NCI-H69 (cell line): ENCODE measurements at regions not wholly inside any gene's neighbourhood (a gene's known extent, or its start where the extent isn't known, plus 50 kb on each side); places are given as distances from the start of the nearest gene placed in this dataset.

Experiments used
- DNase-seq: peaks from one replicate; lab custom pipeline; 2025; lab: John Stamatoyannopoulos, UW

DNA sequence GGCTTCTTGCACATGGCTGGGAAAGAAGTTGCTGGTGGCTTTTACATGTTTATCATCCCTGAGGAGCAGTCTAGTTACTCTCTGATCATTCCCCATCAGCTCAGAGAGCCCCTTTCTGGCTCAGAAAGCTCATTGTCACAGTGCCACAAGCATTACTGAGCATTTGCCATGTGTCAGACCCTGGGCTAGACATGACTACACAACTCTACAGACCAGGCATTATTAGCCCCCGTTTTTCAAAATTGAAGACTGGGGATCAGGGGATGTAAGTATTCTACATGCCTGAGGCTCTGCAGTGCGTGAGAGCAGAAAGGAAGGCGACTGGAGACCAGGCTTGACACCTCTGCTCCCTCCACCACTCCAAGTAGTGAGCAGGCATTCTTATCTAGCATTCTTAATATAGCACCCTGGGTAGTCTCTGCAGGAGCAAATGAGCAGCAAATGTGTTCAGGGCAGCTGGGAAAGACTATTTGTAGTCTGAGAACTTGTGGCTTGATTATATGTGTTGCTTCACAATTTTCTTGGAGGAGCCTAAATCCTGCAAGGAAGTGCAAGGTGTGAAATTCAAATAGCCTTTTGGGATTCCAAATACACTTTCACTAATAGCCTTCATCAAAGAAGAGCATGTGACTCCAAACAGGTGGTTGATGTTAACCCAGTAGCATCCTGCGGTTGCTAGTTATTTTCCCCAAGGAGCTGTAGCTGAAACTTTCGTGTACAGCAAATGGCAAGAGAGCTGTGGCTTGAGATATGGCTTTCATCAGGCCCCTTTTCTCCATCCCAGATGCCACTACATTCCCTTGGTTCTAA, 143.2 kb downstream of the DDX1 start:
- DNase-seq, result no peak

DNA sequence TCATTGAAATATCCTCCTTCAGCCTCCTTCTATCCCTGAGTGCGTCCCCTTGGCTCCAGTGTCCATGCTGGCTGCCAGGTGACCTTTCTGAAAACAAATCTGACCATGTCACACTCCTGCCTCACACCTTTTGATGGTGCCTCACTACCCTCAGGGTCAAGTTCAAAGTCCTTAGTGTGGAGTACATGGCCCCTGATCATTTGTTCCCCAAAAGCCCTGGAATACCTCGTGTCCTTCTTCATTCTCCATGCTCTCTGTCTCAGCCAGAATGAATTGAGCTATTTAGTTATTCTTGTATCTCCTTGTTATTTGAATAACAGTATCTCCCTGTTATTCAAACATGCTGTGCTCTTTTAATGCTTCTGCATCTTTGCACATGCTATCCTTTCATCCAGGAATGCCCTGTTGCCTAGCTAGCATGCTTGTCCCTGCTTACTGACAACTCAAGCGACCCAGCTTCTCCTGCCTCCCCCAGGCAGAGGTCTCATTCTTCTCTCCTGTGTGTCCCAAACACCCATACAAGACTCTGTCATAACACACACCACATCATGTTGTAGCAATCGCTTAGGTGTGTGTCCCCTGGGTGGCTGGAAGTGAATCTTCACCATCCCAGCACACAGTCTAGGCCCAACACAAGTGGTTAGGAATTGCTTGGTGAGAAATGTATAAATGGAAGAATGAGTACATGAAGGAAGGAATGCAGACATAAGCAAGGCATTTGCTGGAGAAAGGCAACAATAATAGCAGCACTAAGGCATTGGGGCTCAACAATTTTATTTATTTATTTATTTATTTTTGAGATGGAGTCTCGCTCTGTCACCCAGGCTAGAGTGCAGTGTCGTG, 144.0 kb downstream of the DDX1 start:
- no peak for DNase-seq

DNA sequence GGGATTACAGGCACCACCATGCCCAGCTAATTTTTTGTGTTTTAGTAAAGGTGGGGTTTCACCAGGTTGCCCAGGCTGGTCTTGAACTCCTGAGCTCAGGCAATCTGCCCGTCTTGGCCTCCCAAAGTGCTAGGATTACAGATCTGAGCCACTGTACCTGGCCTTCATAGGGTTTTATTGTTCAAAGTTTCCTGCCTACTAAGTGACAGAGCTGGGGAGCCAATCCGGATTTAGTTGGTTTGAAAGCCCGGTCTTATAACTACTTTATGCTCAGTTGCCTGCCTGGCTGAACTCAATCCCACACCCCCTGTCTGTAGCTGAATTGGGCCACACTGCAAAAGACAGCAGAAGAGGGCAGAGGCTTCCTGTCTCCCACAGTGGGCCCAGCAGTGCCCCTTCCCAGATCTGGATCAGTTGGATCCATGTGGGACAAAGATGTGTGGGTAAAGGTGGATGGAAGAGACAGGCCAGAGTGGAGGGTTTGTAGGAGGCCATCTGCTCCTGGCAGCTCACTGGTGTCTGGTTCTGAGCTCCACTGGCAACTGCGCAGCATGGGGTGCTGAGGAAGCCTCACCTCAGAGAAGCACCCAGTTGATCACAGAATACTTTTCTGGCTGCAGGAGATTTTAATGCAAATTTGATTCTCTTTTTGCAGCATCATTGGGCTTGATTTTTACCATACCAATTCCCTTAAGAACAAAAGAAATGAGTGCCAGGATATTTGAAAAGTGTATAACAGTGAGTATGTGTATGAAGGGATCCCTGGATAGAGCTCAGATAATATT, 144.9 kb downstream of the DDX1 start:
- DNase-seq, result no peak

DNA sequence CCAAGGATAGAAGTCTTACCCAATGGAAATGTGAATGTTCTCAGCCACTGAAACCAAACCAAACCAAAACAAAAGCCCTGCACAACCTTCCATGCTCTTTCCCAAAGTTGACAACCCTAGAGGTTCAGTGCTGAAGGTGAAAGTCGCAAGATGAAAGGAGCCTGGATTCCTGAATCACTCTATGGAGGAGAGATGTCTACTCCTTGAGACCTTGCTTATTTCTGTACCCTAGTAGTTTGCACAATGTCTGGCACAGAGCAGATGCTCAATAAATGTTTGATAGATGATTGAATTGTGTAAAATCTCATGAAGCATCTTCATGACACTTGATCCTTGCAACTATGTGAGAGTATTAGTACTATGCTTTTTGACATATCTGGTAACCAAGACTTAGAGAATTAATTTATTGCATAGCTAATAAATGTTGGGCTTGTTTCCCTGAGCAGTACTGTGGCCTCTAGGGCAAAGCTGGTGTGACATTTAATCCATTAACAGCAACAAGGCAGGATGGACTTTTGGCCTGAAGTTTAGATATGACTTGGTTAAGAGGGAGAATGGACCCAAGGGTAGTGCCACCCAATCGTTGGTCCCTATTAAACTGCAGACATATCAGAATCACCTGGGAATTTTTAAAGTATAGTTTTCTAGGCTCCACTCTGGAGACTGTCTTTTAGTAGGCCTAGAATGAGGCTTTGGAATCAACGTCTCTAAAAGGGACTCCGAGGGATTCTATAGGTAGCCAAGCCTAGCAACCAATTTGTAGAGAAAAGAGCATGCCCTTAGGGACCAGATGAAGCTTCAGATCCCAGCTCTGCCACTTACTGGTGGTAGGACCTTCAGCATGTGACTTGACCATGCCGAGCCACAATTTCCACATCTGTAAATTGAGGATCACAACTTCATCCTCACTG, 145.9 kb downstream of the DDX1 start:
- DNase-seq, result no peak

DNA sequence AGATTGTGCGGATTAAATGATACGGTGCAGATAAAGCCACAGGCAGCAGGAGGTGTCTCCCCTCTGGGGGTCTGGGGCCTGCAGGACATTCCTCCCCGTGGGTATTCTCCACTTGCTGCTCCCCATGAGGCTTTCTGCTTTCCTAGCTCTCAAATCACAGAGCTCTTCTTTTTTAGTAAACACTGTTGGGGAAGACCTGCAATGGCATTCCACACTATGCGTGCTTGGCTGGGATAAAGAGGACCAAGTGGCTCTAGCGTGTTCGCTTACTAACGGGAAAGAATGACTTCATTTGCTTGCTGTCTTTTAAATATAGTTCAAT, 146.5 kb downstream of the DDX1 start:
- no peak for DNase-seq

DNA sequence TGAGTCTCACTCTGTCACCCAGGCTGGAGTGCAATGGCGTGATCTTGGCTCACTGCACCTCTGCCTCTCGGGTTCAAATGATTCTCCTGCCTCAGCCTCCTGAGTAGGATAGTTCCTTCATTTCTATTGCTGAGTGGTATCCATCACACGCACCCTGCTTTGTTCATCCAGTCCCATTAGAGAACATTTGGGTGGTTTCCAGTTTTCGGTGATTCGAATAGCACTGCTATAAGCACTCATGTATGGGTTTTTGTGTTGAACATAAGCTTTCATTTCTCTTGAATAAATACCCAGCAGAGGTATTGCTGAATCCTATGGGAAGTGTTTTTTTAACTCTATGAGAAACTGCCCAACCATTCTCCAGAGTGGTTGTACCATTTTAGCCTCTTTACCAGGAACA, 147.3 kb downstream of the DDX1 start:
- DNase-seq, result no peak

DNA sequence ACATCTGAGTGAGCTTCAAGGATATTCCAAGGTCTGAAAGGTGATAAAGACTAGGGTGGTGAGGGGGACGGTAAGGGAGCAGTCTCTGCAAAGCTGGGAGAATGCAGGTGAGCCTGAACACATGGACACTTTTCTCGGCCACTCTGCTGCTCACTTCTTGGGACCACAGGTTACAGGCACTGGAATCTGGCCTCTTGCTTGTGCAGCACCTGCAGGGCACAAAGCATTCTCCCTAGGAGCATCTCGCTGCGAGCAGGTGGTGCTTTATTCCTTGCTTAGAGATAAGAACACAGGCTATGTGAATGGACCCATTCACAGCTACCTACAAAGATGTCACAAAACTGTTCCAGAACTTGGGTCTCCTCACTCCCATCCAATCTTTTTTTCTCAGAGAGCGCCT, 153.2 kb downstream of the DDX1 start:
- no peak for DNase-seq

DNA sequence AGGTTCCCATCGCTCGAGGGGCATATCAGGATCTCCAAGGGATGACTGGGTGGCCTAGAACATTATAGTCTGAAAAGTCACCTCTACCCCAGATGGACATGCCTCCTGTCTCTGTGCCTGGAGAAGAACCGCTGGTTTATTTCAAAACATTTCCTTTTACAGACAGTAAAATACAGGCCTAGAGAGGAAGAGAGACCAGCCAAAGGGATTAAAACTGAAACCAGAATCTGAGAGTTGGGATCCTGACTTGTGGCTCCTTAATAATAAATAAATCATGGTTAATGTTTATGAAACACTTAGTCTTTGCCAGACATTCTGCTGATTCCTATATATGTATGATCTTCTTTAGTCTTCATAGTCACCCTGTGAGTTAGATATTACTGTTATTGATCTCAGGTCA, 153.7 kb downstream of the DDX1 start:
- no peak for DNase-seq

DNA sequence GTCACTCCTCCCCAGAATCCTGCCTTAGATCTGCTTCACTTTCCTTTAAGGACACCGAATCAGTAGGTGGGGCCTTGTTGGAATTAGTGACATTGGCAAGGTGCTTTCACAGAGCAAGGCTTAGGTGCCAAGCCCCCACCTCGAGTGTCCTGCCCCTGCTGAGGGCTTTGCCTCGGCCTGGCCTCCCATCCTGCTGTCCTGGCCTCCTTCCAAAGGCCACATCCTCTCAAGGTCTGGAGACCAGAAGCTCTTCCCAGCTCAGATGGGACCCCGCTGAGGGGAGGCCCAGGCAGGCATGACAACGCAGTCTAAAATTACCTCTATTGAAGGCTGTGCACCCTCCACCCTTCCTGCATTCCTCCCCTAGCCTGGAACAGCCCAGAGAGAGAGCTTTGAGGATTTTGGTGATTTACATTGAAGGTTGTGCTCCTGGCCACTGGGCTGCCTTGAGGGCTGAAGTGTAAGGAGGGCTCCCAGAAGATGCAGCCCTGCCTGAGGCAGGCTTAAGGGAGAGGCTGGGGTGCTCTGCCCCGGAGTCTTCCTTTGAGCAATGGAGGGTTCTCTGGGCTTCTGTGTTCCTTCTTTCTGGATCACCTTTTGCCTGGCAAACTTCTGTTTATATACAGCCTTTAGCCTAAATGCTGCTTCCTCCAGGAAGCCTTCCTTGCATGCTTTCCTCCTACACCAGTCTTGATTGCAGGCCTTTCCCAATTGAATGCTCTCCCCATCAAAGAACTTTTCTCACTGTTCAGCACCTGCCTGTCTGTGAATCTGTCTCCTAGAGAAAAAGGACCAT, 154.4 kb downstream of the DDX1 start:
- no peak for DNase-seq

DNA sequence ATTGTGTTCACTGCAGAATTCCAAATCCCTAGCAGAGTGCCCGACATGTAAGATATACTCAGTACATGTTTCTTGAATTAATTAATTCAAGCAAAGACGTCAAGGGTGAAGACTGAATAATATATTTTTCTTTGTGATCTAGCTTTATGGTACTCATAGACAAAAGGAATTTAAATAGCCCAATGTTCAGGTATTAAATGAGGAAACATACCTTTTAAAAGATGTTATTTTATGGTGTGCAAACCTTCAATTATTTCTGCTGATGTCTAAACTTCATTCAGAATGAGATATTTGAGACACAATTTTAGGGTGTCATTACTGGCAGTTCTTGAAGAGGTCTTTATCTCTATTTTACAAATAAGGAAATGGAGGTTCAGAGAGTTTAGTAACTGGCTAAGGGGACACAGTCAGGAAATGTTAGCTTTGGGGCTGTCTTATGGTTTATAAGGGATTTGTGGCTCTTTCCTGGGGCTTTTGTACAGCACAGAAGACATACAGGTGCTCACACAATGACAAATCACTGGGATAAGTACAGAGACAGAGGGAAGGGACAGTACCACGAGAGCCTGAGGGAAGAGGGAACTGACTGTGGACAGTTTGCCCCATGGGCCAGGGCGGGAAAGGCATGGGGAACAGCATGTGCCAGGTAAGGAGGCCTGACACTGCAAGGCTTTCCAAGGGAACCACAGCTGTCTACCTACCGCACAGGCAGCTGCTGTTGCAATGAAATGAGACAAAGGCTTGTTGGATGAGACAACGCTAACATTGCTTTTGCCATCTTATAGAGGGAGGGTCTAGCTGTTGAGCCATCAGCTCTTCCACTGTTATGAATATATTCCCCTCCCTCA, 155.3 kb downstream of the DDX1 start:
- no peak for DNase-seq

DNA sequence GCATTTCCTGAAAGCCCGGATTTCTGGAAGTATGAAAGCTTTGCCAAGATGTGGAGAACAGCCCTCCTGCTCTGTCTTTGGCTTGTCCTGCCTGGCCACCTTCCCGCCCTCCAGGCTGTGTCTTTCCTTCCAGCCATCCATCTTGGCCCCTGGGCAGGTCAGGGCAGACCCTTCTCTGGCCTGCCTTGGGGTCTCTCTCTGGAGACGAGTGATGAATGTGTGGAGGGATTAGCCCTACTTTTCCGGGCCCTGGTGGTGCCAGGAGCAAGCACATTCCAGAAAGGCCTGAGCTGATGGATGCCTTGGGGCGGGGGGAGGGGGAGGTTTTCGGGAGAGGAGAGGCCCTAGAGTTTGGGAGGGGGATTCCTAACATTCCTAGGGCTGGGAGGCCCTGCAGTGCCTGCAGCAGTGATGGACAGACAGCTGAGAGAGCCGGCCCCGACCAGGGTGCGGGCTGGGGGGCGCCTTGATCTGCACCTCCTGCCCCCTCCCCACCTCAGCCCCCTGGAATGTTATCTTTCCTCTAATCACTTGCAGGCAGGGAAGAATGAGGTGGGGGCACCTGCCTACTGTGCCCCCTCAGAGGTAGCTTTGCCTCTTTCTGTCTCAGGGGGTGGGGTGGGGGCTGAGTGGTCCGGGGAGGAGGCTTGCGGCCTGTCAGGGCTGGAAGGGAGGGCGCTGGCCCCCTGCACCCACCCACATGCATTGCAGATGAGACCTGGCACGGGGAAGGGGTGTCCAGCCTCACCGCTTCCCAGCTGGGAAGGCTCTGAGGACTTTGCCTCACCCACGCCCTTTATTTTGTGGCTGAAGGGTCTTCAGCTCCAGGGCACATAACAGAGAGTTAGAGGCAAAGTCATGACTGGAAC, 156.2 kb downstream of the DDX1 start:
- no peak for DNase-seq

DNA sequence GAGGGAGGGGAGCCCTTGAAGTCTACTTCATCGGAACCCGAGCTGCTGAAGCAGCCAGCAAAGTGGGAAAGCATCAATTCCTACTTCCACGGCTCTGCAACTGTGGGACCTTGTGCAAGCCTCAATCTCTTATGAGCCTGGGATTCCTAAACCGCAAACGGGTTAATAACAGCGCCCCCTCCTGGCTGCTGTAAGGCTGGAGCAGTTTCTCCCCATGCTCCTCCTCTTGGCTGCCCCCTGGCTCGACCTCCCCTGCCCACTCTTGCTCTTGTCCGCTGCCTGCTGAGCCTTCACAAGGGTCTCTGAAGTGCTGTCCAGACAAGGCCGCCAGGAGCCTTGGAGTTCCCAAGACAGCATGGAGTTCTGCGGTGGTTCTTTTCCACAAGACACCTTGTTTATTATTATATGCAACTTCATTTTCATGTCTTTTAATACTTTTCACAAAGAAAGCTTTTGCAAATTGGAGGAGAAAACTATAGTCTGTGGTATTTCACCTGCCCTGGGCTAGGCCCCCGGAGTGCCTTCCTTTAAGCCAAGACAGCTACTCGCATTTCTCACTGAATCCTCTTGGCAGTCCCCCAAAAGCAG, 157.2 kb downstream of the DDX1 start:
- no peak for DNase-seq

DNA sequence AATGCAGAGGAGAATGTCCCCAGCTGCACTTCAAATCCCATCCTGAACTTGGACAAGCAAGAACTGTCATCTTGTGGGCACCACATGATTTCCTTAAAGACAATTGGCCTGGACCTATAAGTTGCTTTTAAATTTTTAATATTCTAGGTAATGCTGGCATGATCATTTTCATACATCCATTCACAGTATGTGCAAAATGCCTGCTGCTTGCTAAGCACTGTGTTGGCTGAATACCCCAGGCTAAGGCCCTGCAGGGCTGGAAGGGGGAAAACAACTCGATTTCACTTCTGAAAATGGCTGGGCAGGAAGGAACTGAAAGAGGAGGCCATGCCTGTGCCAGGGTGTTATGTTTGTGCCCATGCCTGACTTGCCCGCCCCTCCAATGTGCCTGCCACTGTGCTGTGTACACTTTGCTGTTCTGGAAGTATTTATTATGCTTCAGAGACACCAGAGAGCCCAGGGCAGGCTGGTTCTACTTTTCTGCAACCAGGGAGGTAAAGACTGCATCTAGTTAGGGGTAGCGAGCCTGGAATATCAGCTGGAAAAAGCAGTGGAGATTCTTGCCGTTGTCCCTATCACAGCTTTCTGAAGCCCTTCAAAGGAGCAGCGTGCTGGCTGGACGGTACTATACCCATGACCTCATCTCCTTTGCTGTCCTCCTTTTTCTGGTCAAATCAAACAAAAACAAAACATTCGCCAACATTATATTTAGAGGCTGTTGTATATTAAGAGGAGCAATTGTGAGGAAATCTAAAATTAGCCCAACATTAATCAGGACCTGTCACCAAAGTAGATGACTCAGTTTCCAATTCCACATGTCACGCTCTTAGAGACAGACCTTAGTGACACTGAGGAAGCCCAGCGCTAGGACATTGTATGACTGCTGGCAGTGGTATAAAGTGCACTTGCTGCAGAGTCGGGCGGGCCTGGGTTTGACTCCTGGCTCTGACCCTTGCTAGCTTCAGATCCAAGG, 158.1 kb downstream of the DDX1 start:
- DNase-seq, result no peak

DNA sequence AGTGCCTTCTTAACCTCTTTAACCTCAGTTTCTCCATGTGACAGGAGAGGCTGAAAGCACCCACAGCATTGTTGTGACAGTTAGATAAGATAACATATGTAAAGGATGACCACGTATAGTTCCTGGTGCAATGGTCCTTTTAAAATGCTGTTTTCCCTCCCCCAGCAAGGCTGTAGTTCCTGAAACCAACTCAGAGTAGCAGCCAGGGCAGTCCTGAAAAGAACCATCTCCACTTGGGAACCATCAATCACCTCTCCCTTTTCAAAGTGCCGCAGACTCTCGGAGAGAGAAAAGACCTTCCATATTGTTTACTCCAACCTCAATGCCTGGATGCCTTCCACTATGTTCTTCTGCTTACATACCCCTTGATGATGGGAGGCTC, 158.8 kb downstream of the DDX1 start:
- no peak for DNase-seq

DNA sequence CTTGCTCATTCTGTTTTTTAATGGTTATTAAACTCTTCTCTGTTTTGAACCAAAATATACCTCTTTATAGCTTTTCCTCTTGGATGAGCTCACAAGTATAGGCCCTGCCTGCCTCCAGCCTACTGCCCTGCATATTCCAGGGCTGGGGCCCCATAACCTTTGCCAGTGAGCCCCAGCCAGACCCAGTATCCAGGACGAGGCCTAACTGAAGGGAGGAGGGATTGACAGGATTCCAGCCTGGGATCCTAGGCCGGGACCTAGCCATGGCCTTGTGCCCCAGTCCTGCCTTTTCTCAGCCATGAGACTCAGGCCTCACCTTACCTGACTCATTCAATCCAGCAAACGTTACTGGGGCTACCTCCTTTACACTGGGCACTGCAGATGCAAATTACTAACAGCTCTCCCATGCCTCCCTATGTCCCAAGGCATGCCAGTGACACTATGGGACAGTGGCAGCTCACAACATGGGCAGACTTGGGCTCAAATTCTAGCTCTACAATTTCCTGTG, 159.2 kb downstream of the DDX1 start:
- no peak for DNase-seq

DNA sequence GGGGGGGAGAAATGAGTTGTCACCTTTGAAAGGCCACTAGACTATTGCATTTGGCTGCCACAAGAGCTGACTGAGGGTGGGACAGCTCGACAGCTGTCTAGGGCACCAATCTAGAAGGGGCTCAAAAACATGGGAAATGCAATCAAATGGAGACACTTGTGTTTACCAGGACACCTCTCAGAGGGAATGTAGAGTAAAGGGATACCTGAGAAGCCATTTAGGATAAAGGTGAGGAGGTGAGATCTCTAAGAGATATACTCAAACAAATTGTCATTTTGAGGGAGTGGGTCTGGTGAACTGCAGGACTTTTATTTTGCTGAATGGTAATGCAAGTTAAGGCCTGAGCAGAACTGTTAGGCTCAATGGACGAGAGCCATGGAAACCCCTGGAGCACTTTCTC, 159.8 kb downstream of the DDX1 start:
- DNase-seq, result no peak

DNA sequence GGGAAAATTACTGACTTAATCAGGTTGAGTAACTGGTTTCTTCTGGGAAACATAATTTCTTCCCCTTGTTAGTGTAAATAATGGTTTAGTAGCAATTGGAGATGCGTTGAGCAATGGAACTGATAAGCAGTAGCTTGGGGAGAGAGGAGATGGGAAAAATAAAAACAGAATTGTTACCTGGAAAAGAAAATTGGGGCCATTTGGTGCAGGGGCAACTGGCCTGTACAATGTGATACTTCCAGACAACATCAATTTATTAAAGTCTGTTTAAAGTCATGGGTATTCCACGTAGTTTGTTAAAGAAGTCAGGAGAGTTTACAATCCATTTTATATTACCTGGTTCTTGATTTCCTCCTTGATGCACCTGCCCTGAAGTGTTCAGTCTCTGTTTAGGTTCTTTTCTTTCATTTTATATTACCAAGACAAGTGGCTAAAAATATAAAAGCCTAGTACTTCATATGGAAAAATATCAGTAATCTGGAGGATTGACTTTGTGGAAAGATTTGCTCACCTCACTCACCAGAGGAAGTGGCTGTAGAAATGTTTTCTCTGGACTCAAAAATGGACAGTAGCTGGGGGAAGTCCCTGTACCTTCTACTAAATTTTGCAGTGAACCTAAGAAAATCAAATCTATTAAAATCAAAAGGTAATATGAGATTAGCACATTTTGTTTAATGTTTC, 161.0 kb downstream of the DDX1 start:
- DNase-seq, result no peak
